Heart left ventricle (tissue), 16 donors: ENCODE measurements at regions not wholly inside any gene's neighbourhood (a gene's known extent, or its start where the extent isn't known, plus 50 kb on each side); places are given as distances from the start of the nearest gene placed in this dataset.
A peak's percentile ranks its signal among the peaks of the same experiment; 100 is the strongest.
"Not testable (repeated sequence)": the region's sequence is repeated elsewhere in the genome, so short reads cannot be mapped to it uniquely, and the experiment has no call there.

ENCODE experiments used
- ATAC-seq, 4 donors: fragments of 200-7000 bp; cut with Tn5 transposase; one replicate each; pipeline ENCODE4 v1.9.1; 2020 to 2022; ENCODE audit warnings: moderate library complexity in 4 of 4, mild to moderate bottlenecking in 3 of 4, moderate number of reproducible peaks in 1 of 4
- DNase-seq, 5 donors: peaks; one replicate each; pipeline ENCODE4 v3.0.0-alpha.2; 2020
- H3K27ac ChIP-seq, 12 donors: fragments of 200-600 bp; sonication (generic) in 4 of 12; one replicate each; pipeline versions ENCODE4 v1.5.0 to v1.8.0; 2016 to 2022; ENCODE audit warnings: mild to moderate bottlenecking in 2 of 12
- H3K27me3 ChIP-seq, 9 donors: fragments of 200-600 bp; sonication (generic) in 2 of 9; one replicate each; pipeline versions ENCODE4 v1.5.1 to v1.8.0; 2016 to 2022; ENCODE audit warnings: mild to moderate bottlenecking in 3 of 9
- H3K36me3 ChIP-seq, 9 donors: fragments of 200-600 bp; sonication (generic) in 2 of 9; one replicate each; pipeline versions ENCODE4 v1.5.0 to v1.8.0; 2018 to 2022; ENCODE audit warnings: mild to moderate bottlenecking in 2 of 9
- H3K4me1 ChIP-seq, 12 donors: fragments of 200-600 bp; sonication (generic) in 4 of 12; one replicate each; pipeline versions ENCODE4 v1.5.0 to v1.8.0; 2016 to 2022; ENCODE audit warnings: mild to moderate bottlenecking in 3 of 12
- H3K4me3 ChIP-seq, 12 donors: fragments of 200-600 bp; sonication (generic) in 4 of 12; one replicate each; pipeline versions ENCODE4 v1.5.0 to v1.8.0; 2017 to 2022; ENCODE audit warnings: mild to moderate bottlenecking in 9 of 12, moderate library complexity in 4 of 12
- H3K9me3 ChIP-seq, 12 donors: fragments of 200-600 bp; sonication (generic) in 4 of 12; one replicate each; pipeline versions ENCODE4 v1.5.0 to v1.8.0; 2016 to 2022; ENCODE audit warnings: mild to moderate bottlenecking in 1 of 12
- POLR2A ChIP-seq, 2 donors: fragments of 450-650 bp; IDR thresholded peaks; one replicate each; pipeline ENCODE4 v1.6.1; 2017; ENCODE audit warnings: antibody characterized with exemption in 2 of 2, mild to moderate bottlenecking in 2 of 2, moderate library complexity in 2 of 2
- WGBS, 4 donors: extraction: QIAGEN DNeasy Blood & Tissue Kit in 2 of 4; methylation state at CpG; one replicate each; pipeline versions ENCODE4 v1.1.5 to v1.1.7; 2013 to 2018; 5-methylcytosine and 5-hydroxymethylcytosine counted together
- intact Hi-C, 10 donors: fragments of 100-400 bp; cut with DNase I; formaldehyde crosslinking; loops; one replicate each; pipeline versions ENCODE4 v1.11.1 to v1.14.2; 2022
- TF ChIP-seq, protein P1 (sequence below), 12 donors: fragments of 200-600 bp; sonication (generic) in 4 of 12; IDR thresholded peaks; one replicate each; pipeline versions ENCODE4 v1.5.0 to v1.8.0; 2018 to 2022; ENCODE audit warnings: antibody characterized with exemption in 12 of 12, mild to moderate bottlenecking in 5 of 12
- donor health status: ischemic (EF 13 %, LVEDD 7.1; RV severe dilation, severe dysfunction).
- donor health status: healthy with polysubstance abuse.
- donor health status: DM: no; HTN: yes; CAD: no.
- donor health status: DM: no; HTN: no; CAD: no.
- donor health status: ischemic (EF 25% LVEDD 6.9; RV normal size, moderate dysfunction).
- donor health status: ischemic (EF 25% LVEDD 5.7; RV mildly dilated, moderate dysfunction).
- donor health status: healthy.
- donor health status: DM: yes; HTN: yes; CAD: no.
- donor health status: ischemic (EF 35%, LVEDD 5.7; RV mildly dilated, moderate dysfunction).
- donor health status: nonischemic (EF 11% LVEDD 7.7; RV severe dilation, severe dysfunction).
- donor health status: DM: yes; HTN: yes; CAD: no.
- donor health status: PGD.
- donor health status: ischemic (EF 29% LVEDD 5.4; RV normal size, mild dysfunction).
- donor health status: nonischemic (EF 23%, LVEDD 6.1; RV moderate dilation, normal function).

GRCh38 chr1:143718021-143718420 is 253.8 kb downstream of the FAM72C start:
- intact Hi-C loops = no loop called here
- Histone ChIP-seq H3K4me3 (no peak overlapping the region), H3K27me3 (peaks cover 0 to 80% (median 16%) of the 10 kb centered on the region in 9 donors), H3K4me1 (no peaks in the 10 kb centered on the region), H3K27ac (no peak overlapping the region), H3K9me3 (no peaks in the 10 kb centered on the region), H3K36me3 (no peaks in the 10 kb centered on the region)
- TF ChIP-seq, protein P1, sequence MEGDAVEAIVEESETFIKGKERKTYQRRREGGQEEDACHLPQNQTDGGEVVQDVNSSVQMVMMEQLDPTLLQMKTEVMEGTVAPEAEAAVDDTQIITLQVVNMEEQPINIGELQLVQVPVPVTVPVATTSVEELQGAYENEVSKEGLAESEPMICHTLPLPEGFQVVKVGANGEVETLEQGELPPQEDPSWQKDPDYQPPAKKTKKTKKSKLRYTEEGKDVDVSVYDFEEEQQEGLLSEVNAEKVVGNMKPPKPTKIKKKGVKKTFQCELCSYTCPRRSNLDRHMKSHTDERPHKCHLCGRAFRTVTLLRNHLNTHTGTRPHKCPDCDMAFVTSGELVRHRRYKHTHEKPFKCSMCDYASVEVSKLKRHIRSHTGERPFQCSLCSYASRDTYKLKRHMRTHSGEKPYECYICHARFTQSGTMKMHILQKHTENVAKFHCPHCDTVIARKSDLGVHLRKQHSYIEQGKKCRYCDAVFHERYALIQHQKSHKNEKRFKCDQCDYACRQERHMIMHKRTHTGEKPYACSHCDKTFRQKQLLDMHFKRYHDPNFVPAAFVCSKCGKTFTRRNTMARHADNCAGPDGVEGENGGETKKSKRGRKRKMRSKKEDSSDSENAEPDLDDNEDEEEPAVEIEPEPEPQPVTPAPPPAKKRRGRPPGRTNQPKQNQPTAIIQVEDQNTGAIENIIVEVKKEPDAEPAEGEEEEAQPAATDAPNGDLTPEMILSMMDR (IDR thresholded peaks at IDR 0.05) = no peak
- no peak for TF ChIP-seq POLR2A (IDR thresholded peaks at IDR 0.05)
- no peak for DNase-seq
- 32 to 60% (median 52%) methylated on average over 16 of the region's 16 CpGs for WGBS, 4 donors
- ATAC-seq = no peak

DNA sequence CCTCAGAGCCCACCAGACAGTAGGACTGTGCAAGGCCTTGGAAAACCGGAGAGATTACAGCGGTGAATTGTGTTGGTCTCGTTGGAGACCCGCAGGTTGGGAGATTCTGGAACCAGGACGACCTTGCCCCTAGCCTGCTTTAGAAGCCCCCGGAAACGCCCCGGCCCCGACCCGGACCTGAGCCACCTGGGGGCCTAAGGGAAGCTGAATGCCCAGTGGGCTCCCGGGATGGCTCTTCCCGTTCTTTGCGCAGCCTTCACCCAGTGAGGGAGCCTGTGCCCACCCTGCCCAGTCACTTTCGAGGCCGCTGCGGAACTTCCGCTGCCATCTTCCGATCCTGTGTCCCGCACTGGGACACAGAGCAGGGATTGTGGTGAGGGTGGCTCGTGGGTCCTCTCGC is 254.4 kb downstream of the FAM72C start:
- Histone ChIP-seq H3K4me3 (no peak overlapping the region), H3K4me1 (no peaks in the 10 kb centered on the region), H3K36me3 (no peaks in the 10 kb centered on the region), H3K27me3 (peaks cover 0 to 74% (median 16%) of the 10 kb centered on the region in 9 donors), H3K27ac (no peak overlapping the region), H3K9me3 (no peaks in the 10 kb centered on the region)
- ATAC-seq (no peak), DNase-seq (no peak)
- TF ChIP-seq, protein P1 (IDR thresholded peaks at IDR 0.05) = no peak
- no peak for TF ChIP-seq POLR2A (IDR thresholded peaks at IDR 0.05)
- intact Hi-C loops = no loop called here
- WGBS, 4 donors = 32 to 72% (median 42%) methylated on average over 10 to 21 of the region's 21 CpGs

DNA sequence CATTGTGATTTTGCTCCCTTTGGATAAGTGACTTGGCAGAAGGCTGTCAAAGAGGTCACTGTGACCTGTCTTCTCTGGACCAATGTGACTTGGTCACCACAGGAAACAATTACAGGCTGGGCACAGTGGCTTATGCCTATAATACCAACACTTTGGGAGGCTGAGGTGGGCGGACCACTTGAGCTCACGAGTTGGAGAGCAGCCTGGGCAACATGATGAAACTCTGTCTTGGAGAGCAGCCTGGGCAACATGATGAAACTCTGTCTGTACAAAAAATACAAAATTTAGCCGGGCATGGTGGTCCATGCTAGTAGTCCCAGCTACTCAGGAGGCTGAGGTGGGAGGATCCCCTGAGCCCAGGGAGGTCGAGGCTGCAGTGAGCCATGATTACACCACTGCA is 256.9 kb downstream of the FAM72C start:
- intact Hi-C loops = not testable (repeated sequence)

DNA sequence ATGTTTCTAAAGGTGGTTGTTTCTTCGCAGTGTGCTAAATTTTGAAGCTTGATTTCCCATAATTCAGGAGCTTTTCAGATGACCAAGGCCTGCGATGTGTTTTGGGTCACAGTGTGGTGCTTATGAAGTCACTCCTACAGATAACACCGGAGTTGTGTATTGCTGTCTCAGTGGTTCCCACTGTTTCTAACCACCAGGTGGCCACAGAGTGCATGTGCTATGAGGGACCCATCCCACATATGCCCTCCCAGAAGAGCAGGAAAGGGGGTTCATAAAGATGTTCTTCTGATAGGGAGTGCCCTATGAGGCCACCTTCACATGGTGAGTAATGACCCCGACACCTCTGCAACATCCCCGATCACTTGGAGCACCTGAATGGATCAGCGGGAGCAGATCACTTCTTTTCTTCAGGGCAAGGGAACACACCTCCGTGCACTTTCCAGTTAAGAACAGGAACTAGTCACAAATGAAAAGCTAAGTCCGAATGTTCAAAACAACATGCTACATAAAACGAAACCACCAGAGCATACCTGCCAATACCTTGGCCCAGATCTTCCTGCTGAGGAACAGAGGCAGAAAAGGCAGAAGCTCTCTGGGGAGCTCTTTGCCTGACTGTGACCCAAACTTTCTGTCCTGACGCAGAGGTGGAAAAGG is 262.1 kb downstream of the FAM72C start:
- H3K4me3 ChIP-seq, H3K27ac ChIP-seq, H3K4me1 ChIP-seq, DNase-seq, intact Hi-C loops, H3K9me3 ChIP-seq, H3K36me3 ChIP-seq: not testable (repeated sequence)
- TF ChIP-seq, protein P1 (IDR thresholded peaks at IDR 0.05) = peak in 4 of 12 donors; percentile 24 to 38 (median 32)
- H3K27me3 ChIP-seq = peaks cover 0 to 40% (median 9%) of the 10 kb centered on the region in 9 donors
- 35 to 47% (median 39%) methylated on average over 5 to 10 of the region's 10 CpGs for WGBS, 4 donors
- peak in 1 of 4 donors; percentile 57 for ATAC-seq

More for the DNA sequence above, 256.9 kb downstream of the FAM72C start:
- H3K4me3 ChIP-seq, H3K4me1 ChIP-seq, H3K27ac ChIP-seq, DNase-seq, H3K9me3 ChIP-seq, ATAC-seq, H3K36me3 ChIP-seq: not testable (repeated sequence)
- peaks cover 0 to 56% (median 24%) of the 10 kb centered on the region in 9 donors for H3K27me3 ChIP-seq
- WGBS, 4 donors = 66 to 78% (median 70%) methylated on average over 4 of the region's 4 CpGs

DNA sequence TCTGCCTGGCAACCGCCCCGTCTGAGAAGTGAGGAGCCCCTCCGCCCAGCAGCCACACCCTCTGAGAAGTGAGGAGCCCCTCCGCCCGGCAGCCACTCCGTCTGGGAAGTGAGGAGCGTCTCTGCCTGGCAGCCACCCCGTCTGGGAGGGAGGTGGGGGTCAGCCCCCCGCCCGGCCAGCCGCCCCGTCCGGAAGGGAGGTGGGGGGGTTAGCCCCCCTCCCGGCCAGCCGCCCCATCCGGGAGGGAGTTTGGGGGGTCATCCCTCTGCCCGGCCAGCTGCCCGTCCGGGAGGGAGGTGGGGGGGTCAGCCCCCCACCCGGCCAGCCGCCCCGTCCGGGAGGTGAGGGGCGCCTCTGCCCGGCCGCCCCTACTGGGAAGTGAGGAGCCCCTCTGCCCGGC is 269.0 kb downstream of the FAM72C start:
- ATAC-seq, H3K4me1 ChIP-seq, DNase-seq, H3K27ac ChIP-seq, H3K36me3 ChIP-seq, intact Hi-C loops, H3K4me3 ChIP-seq, H3K9me3 ChIP-seq: not testable (repeated sequence)
- WGBS, 4 donors = 93 to 95% methylated on average over 17 to 25 of the region's 27 CpGs; no CpG with 5 or more reads in 2 of the 4 donors
- H3K27me3 ChIP-seq = peaks cover 0 to 64% (median 34%) of the 10 kb centered on the region in 9 donors
